Keratinocyte (primary cell): ENCODE measurements at regions not wholly inside any gene's neighbourhood (a gene's known extent, or its start where the extent isn't known, plus 50 kb on each side); places are given as distances from the start of the nearest gene placed in this dataset.

ENCODE experiments used
- EZH2 ChIP-seq: IDR thresholded peaks from one replicate; pipeline ENCODE4 v1.6.1; 2012; ENCODE audit warnings: inconsistent platforms, mild to moderate bottlenecking, low read length, moderate library complexity
- TF ChIP-seq, protein P1 (sequence below), 3 experiments: IDR thresholded peaks in 1 of 3; conservative IDR thresholded peaks in 1 of 3; optimal IDR thresholded peaks in 1 of 3; 2 replicates in 2 of 3; 3 replicates in 1 of 3; pipeline versions ENCODE3 to v1.5.1; 2011; ENCODE audit warnings: low read length in 3 of 3, mild to moderate bottlenecking in 3 of 3, moderate library complexity in 2 of 3, control low read depth in 1 of 3, inconsistent platforms in 1 of 3; ENCODE audit not compliant: insufficient read depth in 2 of 3; ENCODE audit errors: extremely low read depth in 1 of 3

DNA sequence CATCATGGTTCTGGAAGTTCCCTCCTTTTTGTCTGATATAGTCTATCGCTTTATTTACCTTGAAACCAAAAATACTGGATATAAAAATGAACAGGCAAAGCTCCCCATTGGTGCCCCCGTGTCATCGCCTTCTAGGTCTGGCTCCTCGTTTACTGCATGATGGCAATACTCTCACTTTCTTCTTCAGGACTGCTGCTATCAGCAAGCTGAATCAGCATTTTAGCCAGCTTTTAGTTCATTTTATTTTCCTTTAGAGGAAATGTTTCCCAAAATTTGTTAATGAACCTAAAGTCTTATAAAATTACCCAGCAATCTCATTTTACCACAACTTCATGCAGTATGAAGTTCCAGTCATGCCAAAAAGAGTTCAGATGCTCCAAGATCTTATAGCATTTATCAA is 80.5 kb downstream of the ZIC3 start:
- TF ChIP-seq, protein P1, sequence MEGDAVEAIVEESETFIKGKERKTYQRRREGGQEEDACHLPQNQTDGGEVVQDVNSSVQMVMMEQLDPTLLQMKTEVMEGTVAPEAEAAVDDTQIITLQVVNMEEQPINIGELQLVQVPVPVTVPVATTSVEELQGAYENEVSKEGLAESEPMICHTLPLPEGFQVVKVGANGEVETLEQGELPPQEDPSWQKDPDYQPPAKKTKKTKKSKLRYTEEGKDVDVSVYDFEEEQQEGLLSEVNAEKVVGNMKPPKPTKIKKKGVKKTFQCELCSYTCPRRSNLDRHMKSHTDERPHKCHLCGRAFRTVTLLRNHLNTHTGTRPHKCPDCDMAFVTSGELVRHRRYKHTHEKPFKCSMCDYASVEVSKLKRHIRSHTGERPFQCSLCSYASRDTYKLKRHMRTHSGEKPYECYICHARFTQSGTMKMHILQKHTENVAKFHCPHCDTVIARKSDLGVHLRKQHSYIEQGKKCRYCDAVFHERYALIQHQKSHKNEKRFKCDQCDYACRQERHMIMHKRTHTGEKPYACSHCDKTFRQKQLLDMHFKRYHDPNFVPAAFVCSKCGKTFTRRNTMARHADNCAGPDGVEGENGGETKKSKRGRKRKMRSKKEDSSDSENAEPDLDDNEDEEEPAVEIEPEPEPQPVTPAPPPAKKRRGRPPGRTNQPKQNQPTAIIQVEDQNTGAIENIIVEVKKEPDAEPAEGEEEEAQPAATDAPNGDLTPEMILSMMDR (optimal IDR thresholded peaks at IDR 0.05 in 1 of 3, IDR thresholded peaks at IDR 0.05 in 1 of 3, conservative IDR thresholded peaks at IDR 0.05 in 1 of 3; ENCODE audit: extremely low read depth in 1 of 3, insufficient read depth in 2 of 3, low read length in 3 of 3) = no peak
- TF ChIP-seq EZH2 = no peak
